Uterus (tissue), 3 donors: ENCODE measurements at regions not wholly inside any gene's neighbourhood (a gene's known extent, or its start where the extent isn't known, plus 50 kb on each side); places are given as distances from the start of the nearest gene placed in this dataset.

Experiments used
- DNase-seq, 2 donors: peaks; one replicate each; pipeline ENCODE4 v3.0.0-alpha.2; 2019 to 2020
- H3K27ac ChIP-seq, 2 donors: fragments of 200-600 bp; sonication (generic); 1 replicate in 1 of 2; 2 replicates in 1 of 2; pipeline ENCODE4 v1.5.1; 2016 to 2018
- H3K27me3 ChIP-seq, 2 donors: fragments of 200-600 bp; sonication (generic); one replicate each; pipeline ENCODE4 v1.5.1; 2018 to 2019; ENCODE audit warnings: control low read depth in 1 of 2
- H3K36me3 ChIP-seq, 2 donors: fragments of 200-600 bp; sonication (generic); one replicate each; pipeline ENCODE4 v1.5.1; 2019; ENCODE audit warnings: control low read depth in 1 of 2
- H3K4me1 ChIP-seq, 2 donors: fragments of 200-600 bp; sonication (generic); one replicate each; pipeline ENCODE4 v1.5.1; 2018 to 2019; ENCODE audit warnings: control low read depth in 1 of 2
- H3K4me3 ChIP-seq, 2 donors: fragments of 200-600 bp; sonication (generic); 1 replicate in 1 of 2; 2 replicates in 1 of 2; pipeline ENCODE4 v1.5.1; 2018 to 2019; ENCODE audit warnings: mild to moderate bottlenecking in 1 of 2
- H3K9me3 ChIP-seq, 2 donors: fragments of 200-600 bp; sonication (generic); one replicate each; pipeline ENCODE4 v1.5.1; 2019; ENCODE audit warnings: control low read depth in 1 of 2
- POLR2A ChIP-seq, 2 donors: fragments of 450-650 bp; IDR thresholded peaks; one replicate each; pipeline ENCODE4 v1.6.1; 2016; ENCODE audit warnings: antibody characterized with exemption in 2 of 2, mild to moderate bottlenecking in 1 of 2, moderate library complexity in 1 of 2
- intact Hi-C: fragments of 100-400 bp; cut with DNase I; formaldehyde crosslinking; loops from one replicate; pipeline ENCODE4 v1.15.1; 2023; ENCODE audit warnings: low total_unique reads
- TF ChIP-seq, protein P1 (sequence below), 4 experiments: fragments of 200-600 bp in 2 of 4; fragments of 450-650 bp in 2 of 4; sonication (generic) in 2 of 4; IDR thresholded peaks; one replicate each; pipeline ENCODE4 v1.5.1; 2016 to 2019; ENCODE audit warnings: antibody characterized with exemption in 4 of 4, mild to moderate bottlenecking in 2 of 4, moderate library complexity in 1 of 4
- donor health status: DM: yes; HTN: yes; CAD: no.

GRCh38 chr17:13352747-13353415, 248.8 kb downstream of the HS3ST3A1 start:
- intact Hi-C loops, result no loop called here
- no peaks in the 10 kb centered on the region for H3K36me3 ChIP-seq
- no peaks in the 10 kb centered on the region for H3K9me3 ChIP-seq
- no peak for TF ChIP-seq POLR2A (IDR thresholded peaks at IDR 0.05)
- TF ChIP-seq, protein P1, sequence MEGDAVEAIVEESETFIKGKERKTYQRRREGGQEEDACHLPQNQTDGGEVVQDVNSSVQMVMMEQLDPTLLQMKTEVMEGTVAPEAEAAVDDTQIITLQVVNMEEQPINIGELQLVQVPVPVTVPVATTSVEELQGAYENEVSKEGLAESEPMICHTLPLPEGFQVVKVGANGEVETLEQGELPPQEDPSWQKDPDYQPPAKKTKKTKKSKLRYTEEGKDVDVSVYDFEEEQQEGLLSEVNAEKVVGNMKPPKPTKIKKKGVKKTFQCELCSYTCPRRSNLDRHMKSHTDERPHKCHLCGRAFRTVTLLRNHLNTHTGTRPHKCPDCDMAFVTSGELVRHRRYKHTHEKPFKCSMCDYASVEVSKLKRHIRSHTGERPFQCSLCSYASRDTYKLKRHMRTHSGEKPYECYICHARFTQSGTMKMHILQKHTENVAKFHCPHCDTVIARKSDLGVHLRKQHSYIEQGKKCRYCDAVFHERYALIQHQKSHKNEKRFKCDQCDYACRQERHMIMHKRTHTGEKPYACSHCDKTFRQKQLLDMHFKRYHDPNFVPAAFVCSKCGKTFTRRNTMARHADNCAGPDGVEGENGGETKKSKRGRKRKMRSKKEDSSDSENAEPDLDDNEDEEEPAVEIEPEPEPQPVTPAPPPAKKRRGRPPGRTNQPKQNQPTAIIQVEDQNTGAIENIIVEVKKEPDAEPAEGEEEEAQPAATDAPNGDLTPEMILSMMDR (IDR thresholded peaks at IDR 0.05), result no peak
- no peak overlapping the region for H3K27ac ChIP-seq
- no peak for DNase-seq
- no peaks in the 10 kb centered on the region for H3K27me3 ChIP-seq
- H3K4me3 ChIP-seq, result no peak overlapping the region
- H3K4me1 ChIP-seq, result no peaks in the 10 kb centered on the region

DNA sequence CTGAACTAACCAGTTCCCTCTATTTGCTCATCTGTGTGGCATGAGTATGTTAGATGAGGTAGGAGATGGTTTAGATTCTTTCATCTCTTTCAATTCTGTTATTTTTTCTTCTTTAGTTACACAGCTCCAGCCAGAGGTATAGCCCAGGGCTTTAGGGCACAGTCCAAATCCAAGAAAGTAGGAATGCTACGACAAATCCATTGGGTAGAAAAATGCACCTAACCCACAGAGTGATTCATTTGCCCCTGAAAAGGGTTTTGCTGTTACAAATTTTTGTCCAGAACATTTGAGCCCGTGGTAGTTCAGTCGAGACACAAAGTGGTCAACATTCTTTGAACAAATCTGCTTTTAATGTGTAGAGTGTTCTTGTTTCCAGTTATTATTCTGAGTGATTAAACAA, 250.7 kb downstream of the HS3ST3A1 start:
- DNase-seq, result no peak
- Histone ChIP-seq H3K27ac (no peak overlapping the region), H3K27me3 (no peaks in the 10 kb centered on the region), H3K4me1 (no peaks in the 10 kb centered on the region), H3K36me3 (no peaks in the 10 kb centered on the region), H3K4me3 (no peak overlapping the region), H3K9me3 (no peaks in the 10 kb centered on the region)
- no peak for TF ChIP-seq POLR2A (IDR thresholded peaks at IDR 0.05)
- TF ChIP-seq, protein P1 (IDR thresholded peaks at IDR 0.05), result no peak
- intact Hi-C loops, result no loop called here

DNA sequence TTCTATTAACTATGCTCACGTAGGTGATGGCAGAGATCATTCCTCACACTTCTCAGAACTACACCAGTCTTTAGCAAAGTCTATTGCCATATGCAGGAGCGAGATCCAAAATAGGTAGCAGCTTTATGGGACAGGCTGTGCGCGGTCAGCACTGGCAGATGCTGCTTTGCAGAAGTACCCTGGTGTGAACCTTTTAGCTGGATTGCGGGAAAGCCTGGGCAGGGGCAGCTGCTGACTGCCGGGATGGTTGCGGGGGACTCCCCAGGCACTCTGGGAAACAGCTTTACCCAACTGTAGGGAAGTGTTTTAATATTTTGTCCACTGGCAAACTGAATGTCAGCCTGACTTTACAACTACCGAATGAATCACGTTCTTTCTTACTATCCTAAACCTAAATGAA, 251.3 kb downstream of the HS3ST3A1 start:
- H3K27me3 ChIP-seq, result no peaks in the 10 kb centered on the region
- no peaks in the 10 kb centered on the region for H3K36me3 ChIP-seq
- TF ChIP-seq, protein P1 (IDR thresholded peaks at IDR 0.05), result no peak
- H3K27ac ChIP-seq, result no peak overlapping the region
- intact Hi-C loops, result no loop called here
- H3K9me3 ChIP-seq, result no peaks in the 10 kb centered on the region
- no peak overlapping the region for H3K4me3 ChIP-seq
- DNase-seq, result no peak
- no peaks in the 10 kb centered on the region for H3K4me1 ChIP-seq

DNA sequence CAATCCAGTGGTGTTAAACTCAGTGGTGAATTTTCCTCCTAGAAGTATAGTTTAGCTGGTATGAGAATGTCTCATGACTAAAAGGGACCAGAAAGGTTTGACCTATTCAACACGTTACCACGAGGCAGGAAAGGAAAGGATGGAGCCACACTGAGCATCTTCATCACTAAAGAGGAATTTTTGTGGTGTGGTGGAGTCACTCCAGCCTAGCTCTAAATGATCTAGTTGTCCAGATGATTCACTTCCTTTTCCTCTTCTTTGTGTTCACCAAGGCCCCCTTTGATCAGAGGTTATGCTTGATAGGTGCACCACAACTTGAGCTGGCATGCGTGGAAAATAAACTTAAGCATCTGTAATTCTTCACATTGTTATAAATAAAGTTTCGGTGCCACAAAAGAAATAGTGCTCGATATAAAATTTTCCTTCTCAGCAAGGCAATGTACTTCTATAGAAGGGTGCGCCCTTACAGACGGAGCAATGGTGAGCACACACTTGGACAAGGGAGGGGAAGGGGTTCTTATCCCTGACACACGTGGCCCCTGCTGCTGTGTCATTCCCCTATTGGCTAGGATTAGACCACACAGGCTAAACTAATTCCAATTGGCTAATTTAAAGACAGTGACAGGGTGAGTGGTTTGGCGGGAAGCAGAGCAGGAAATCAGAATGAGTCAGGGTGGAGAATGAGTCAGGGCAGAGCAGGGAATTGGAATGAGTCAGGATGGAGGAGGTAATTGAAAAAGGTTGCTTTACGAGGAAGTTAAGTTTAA, 254.6 kb downstream of the HS3ST3A1 start:
- no peak for TF ChIP-seq POLR2A (IDR thresholded peaks at IDR 0.05)
- TF ChIP-seq, protein P1 (IDR thresholded peaks at IDR 0.05), result no peak
- Histone ChIP-seq H3K36me3 (no peaks in the 10 kb centered on the region), H3K27me3 (no peaks in the 10 kb centered on the region), H3K4me1 (no peaks in the 10 kb centered on the region), H3K27ac (no peak overlapping the region), H3K9me3 (no peaks in the 10 kb centered on the region), H3K4me3 (no peak overlapping the region)
- DNase-seq, result no peak
- intact Hi-C loops, result no loop called here

DNA sequence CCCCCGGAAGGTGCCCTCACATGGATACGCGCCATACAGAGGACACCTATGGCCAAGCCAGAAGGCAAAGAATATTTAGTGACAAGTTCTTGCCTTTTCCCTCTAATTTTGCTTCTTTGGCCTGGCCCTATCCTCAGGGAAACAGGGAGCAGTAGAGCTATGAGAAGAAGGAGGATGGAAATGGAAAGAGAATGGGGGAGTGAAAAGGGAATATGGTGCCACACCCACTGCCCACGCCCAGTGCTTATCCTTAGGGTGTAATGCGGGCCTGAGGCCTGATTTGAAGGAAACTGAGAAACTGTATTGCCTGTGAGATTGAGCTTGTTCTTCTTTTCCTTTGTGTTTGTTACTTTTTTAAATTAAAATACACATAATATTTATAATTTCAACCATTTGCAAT, 255.1 kb downstream of the HS3ST3A1 start:
- TF ChIP-seq POLR2A (IDR thresholded peaks at IDR 0.05), result no peak
- TF ChIP-seq, protein P1 (IDR thresholded peaks at IDR 0.05), result no peak
- intact Hi-C loops, result no loop called here
- Histone ChIP-seq H3K4me3 (no peak overlapping the region), H3K4me1 (no peaks in the 10 kb centered on the region), H3K27ac (no peak overlapping the region), H3K27me3 (no peaks in the 10 kb centered on the region), H3K9me3 (no peaks in the 10 kb centered on the region), H3K36me3 (no peaks in the 10 kb centered on the region)
- DNase-seq, result no peak
